Neuron (in vitro differentiated cells): ENCODE measurements at regions not wholly inside any gene's neighbourhood (a gene's known extent, or its start where the extent isn't known, plus 50 kb on each side); places are given as distances from the start of the nearest gene placed in this dataset.

Experiments
- H2AFZ ChIP-seq: one replicate; pipeline ENCODE4 v1.6.1; 2013; ENCODE audit warnings: low read depth, mild to moderate bottlenecking, inconsistent platforms, low read length, moderate library complexity
- H3K27me3 ChIP-seq: one replicate; pipeline ENCODE4 v1.6.1; 2013; ENCODE audit warnings: low read length; ENCODE audit not compliant: insufficient read depth
- H3K36me3 ChIP-seq: one replicate; pipeline ENCODE4 v1.6.1; 2013; ENCODE audit warnings: low read length; ENCODE audit not compliant: insufficient read depth
- H3K4me1 ChIP-seq: one replicate; pipeline ENCODE4 v1.6.1; 2013; ENCODE audit warnings: low read length; ENCODE audit not compliant: insufficient read depth
- H3K4me3 ChIP-seq: 2 replicates; pipeline ENCODE4 v1.5.1; 2013; ENCODE audit warnings: mild to moderate bottlenecking, low read length, moderate library complexity
- H3K9me3 ChIP-seq: one replicate; pipeline ENCODE4 v1.6.1; 2013; ENCODE audit warnings: low read length

DNA sequence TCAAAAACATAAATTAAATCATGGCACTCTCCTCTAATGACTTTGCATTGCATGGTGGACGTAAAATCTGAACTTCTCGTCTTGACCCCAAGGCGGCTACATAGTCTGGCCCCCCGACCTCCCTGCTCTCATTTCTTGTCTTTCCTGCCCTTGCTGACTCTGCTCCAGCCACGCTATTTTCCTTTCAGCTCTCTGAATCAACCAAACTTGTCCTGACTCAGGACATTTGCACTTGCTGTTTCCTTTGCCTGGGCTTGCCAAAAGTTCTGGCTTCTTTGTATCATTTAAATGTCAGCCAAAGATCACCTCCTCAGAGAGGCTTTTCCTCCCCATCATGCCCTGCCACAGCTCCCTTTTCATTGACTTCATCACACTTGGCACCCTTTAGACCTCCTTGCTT lies 107.7 kb upstream of the NFE2L3 start:
- Histone ChIP-seq H3K4me3 (no peak overlapping the region), H3K27me3 (peaks cover 10% of the 10 kb centered on the region), H3K36me3 (no peaks in the 10 kb centered on the region), H3K4me1 (no peaks in the 10 kb centered on the region), H2AFZ (no peak overlapping the region), H3K9me3 (no peaks in the 10 kb centered on the region)

- Histone ChIP-seq H3K36me3 (no peaks in the 10 kb centered on the region), H3K4me3 (no peak overlapping the region), H3K27me3 (peaks cover 3% of the 10 kb centered on the region), H3K4me1 (no peaks in the 10 kb centered on the region), H2AFZ (no peak overlapping the region), H3K9me3 (no peaks in the 10 kb centered on the region)
Measured at GRCh38 chr7:26046150-26046549, 105.8 kb upstream of the NFE2L3 start.

DNA sequence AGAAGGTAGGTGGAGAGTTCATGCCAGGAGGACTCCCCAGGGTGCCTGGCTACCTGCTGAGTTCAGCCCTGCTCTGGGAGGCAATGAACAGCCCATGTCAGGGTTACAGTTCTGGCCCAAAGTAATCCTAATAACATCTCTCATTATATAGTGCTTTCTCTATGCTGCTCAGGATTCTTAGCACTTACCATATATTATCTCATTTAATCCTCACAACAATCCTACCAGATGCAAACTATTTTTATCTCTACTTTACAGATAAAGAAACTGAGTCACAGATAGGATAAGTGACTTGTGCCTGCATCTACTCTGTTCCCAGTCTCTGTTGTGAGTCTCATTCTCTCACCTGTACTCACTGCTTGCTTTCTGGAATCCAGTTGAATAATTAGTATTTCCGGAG lies 105.1 kb upstream of the NFE2L3 start:
- H3K9me3 ChIP-seq: no peaks in the 10 kb centered on the region
- no peaks in the 10 kb centered on the region for H3K4me1 ChIP-seq
- H3K27me3 ChIP-seq: no peaks in the 10 kb centered on the region
- H3K36me3 ChIP-seq: no peaks in the 10 kb centered on the region
- no peak overlapping the region for H3K4me3 ChIP-seq
- H2AFZ ChIP-seq: no peak overlapping the region

DNA sequence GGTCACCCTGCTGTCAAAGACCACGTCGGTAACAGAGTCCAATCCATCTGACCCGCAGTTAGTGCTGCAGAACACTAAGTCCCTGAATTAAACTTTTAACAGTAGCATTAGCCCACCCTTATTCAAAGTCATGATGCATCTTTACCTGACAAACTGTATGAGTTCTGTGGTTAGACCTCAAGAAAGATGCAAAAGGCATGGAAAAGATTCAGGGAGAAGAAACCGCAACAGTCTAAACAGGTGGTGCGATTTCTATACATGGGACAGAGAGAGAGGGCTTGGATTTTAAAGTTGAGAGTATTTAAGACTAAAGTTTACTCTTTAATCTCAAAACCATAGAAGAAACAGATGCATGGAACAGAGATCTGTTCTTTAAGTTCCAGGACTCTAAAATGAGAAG lies 103.3 kb upstream of the NFE2L3 start:
- H3K27me3 ChIP-seq: no peaks in the 10 kb centered on the region
- no peaks in the 10 kb centered on the region for H3K4me1 ChIP-seq
- no peak overlapping the region for H2AFZ ChIP-seq
- no peak overlapping the region for H3K4me3 ChIP-seq
- no peaks in the 10 kb centered on the region for H3K36me3 ChIP-seq
- peaks cover 2% of the 10 kb centered on the region for H3K9me3 ChIP-seq

- no peaks in the 10 kb centered on the region for H3K27me3 ChIP-seq
- H3K9me3 ChIP-seq: peaks cover 2% of the 10 kb centered on the region
- H3K4me3 ChIP-seq: no peak overlapping the region
- H3K36me3 ChIP-seq: no peaks in the 10 kb centered on the region
- H2AFZ ChIP-seq: no peak overlapping the region
- no peaks in the 10 kb centered on the region for H3K4me1 ChIP-seq
Measured at GRCh38 chr7:26049081-26049480, 102.9 kb upstream of the NFE2L3 start.

DNA sequence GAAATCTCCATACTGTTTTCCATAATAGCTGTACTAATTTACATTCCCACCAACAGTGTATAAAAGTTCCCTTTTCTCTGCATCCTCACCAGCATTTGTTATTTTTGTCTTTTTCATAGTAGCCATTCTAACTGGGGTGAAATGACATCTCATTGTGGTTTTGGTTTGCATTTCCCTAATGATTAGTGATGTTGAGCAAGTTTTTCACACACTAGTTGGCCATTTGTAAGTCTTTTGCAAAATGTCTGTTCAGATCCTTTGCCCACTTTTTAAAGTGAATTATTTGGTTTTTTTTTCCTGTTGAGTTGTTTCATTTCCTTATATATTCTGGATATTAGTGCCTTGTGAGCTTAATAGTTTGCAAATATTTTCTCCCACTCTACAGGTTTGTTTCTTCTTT lies 101.0 kb upstream of the NFE2L3 start:
- Histone ChIP-seq H3K27me3 (peaks cover 2% of the 10 kb centered on the region), H3K4me1 (peaks cover 7% of the 10 kb centered on the region), H3K4me3 (no peak overlapping the region), H3K9me3 (peaks cover 2% of the 10 kb centered on the region), H2AFZ (no peak overlapping the region), H3K36me3 (no peaks in the 10 kb centered on the region)

DNA sequence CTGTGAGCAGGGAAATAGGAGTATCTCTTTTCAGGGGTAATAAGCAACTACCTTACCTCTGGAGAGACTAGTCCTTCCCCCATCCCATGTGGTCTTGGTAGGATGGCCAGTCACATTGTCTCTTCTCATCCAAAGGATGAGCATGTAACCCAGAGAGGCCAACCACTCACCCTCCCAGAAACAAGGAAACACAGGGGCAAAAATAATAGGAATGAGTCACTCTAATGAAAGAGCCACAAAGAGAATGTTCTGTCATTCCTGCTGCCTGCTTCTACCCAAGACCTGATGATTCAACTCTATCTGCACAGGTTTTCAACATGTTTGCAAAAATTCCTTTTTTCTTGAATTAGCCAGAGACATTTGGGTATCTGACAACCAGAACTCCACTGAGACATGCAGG lies 99.3 kb upstream of the NFE2L3 start:
- Histone ChIP-seq H3K4me1 (peaks cover 7% of the 10 kb centered on the region), H3K9me3 (peaks cover 2% of the 10 kb centered on the region), H3K36me3 (no peaks in the 10 kb centered on the region), H2AFZ (no peak overlapping the region), H3K4me3 (no peak overlapping the region), H3K27me3 (peaks cover 7% of the 10 kb centered on the region)

GRCh38 chr7:26054386-26054785 lies 97.6 kb upstream of the NFE2L3 start:
- H3K36me3 ChIP-seq: no peaks in the 10 kb centered on the region
- H3K4me3 ChIP-seq: no peak overlapping the region
- H2AFZ ChIP-seq: no peak overlapping the region
- H3K27me3 ChIP-seq: peaks cover 7% of the 10 kb centered on the region
- H3K9me3 ChIP-seq: peaks cover 2% of the 10 kb centered on the region
- H3K4me1 ChIP-seq: peaks cover 7% of the 10 kb centered on the region

DNA sequence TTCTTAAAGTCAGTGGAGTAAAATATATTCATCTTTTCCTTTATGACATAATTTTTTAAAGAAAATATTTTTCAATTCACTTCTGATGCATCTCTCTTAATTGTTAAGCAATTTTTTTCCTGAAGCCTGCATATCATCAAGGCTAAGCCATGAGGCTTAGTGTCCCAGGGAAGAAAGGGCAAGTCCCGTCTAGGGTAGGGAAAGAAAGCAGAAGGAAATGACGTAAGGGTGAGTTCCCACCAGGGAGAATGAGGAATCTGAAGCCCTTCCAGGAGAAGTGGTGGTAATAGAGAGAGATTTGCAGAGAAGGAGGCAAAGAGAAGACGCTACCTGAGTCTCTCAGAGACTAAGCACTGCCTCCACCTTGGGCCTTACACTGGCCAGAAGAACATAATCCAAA lies 96.8 kb upstream of the NFE2L3 start:
- H2AFZ ChIP-seq: no peak overlapping the region
- no peak overlapping the region for H3K4me3 ChIP-seq

GRCh38 chr7:26060733-26061677 lies 91.0 kb upstream of the NFE2L3 start:
- Histone ChIP-seq H3K4me1 (no peaks in the 10 kb centered on the region), H3K9me3 (no peaks in the 10 kb centered on the region), H3K27me3 (peaks cover 11% of the 10 kb centered on the region), H3K4me3 (no peak overlapping the region), H2AFZ (no peak overlapping the region), H3K36me3 (no peaks in the 10 kb centered on the region)

More for the DNA sequence above, 96.8 kb upstream of the NFE2L3 start:
- Histone ChIP-seq H3K36me3 (no peaks in the 10 kb centered on the region), H3K9me3 (peaks cover 2% of the 10 kb centered on the region), H3K4me1 (peaks cover 7% of the 10 kb centered on the region), H3K27me3 (peaks cover 7% of the 10 kb centered on the region)

DNA sequence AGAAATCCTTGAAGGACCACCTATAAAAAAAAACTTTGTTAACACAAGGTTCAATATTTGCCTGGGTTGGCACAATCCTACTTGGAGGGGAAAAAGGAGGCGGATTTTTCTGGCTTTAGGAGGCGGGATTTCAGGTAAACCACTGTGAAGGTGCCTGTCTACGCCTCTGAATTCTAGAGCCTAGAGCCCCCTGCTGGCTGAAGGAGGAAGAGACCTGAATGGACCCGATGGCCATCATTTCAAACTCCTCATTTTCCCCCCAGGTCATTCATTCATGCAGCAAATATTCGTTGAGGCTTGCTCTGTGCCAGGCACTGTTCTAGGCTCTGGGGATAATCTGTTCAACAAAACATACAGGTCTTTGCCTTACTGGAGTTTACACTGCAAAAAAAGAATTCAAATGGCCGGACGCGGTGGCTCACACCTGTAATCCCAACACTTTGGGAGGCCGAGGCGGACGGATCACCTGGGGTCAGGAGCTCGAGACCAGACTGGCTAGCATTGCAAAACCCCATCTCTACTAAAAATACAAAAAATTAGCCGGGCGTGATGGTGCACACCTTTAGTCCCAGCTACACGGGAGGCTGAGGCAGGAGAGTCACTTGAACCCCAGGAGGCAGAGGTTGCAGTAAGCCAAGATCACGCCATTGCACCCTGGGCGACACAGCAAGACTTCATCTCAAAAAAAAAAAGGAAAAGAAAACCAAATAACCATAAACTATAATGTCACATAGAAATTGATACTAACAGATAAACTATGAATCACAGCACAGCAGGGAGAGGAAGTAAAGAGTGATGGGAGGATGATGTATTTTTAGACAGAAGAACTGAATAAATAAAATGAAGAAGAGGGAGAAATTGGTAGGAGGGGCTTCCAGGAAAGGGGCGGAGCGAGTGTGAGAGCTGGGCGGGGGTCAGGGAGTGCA lies 90.1 kb upstream of the NFE2L3 start:
- Histone ChIP-seq H3K4me1 (no peaks in the 10 kb centered on the region), H3K36me3 (no peaks in the 10 kb centered on the region), H3K27me3 (peaks cover 11% of the 10 kb centered on the region), H3K9me3 (no peaks in the 10 kb centered on the region), H2AFZ (no peak overlapping the region), H3K4me3 (no peak overlapping the region)

DNA sequence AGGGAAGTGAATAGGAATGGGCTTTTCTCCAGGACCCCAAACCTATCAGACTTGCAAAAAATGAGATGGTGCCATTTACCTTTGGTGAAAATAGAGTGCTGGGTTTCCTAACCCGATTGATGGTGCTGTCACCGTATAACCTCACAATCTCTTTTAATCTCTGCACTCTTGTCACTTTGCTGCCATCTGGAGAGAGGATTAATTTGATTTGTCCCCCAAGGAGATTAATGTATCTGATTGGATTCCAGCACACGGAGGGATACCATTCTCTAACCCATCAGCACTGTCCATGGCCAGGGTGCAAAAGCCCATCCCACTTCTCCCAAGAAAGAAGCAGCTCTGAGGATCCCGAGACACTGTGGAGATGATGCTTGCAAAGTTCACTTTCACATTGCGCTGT lies 86.3 kb upstream of the NFE2L3 start:
- no peak overlapping the region for H3K4me3 ChIP-seq
- peaks cover 17% of the 10 kb centered on the region for H3K27me3 ChIP-seq
- H3K9me3 ChIP-seq: no peaks in the 10 kb centered on the region
- H2AFZ ChIP-seq: no peak overlapping the region
- no peaks in the 10 kb centered on the region for H3K4me1 ChIP-seq
- no peaks in the 10 kb centered on the region for H3K36me3 ChIP-seq

- H3K36me3 ChIP-seq: no peaks in the 10 kb centered on the region
- no peaks in the 10 kb centered on the region for H3K4me1 ChIP-seq
- H3K4me3 ChIP-seq: no peak overlapping the region
- no peak overlapping the region for H2AFZ ChIP-seq
- peaks cover 23% of the 10 kb centered on the region for H3K27me3 ChIP-seq
- H3K9me3 ChIP-seq: no peaks in the 10 kb centered on the region
Measured at GRCh38 chr7:26066736-26067135, 85.3 kb upstream of the NFE2L3 start.
